A673 (cell line): ENCODE measurements at regions not wholly inside any gene's neighbourhood (a gene's known extent, or its start where the extent isn't known, plus 50 kb on each side); places are given as distances from the start of the nearest gene placed in this dataset.

ENCODE experiments used
- EZH2 ChIP-seq: fragments of 200-600 bp; sonication (generic); IDR thresholded peaks from 2 replicates; pipeline ENCODE4 v1.6.1; 2017; ENCODE audit warnings: borderline replicate concordance, low read depth, mild to moderate bottlenecking, mixed read lengths, antibody characterized with exemption, low read length; ENCODE audit not compliant: poor library complexity, severe bottlenecking
- TF ChIP-seq, protein P1 (sequence below): fragments of 300-800, 200-600 bp; sonication (generic); conservative IDR thresholded peaks from 2 replicates; pipeline ENCODE4 v1.5.1; 2017; ENCODE audit warnings: low read depth, mild to moderate bottlenecking, antibody characterized with exemption, low read length, moderate library complexity, mixed read lengths

GRCh38 chr2:49278561-49278960 is 124.2 kb upstream of the FSHR start:
- TF ChIP-seq, protein P1, sequence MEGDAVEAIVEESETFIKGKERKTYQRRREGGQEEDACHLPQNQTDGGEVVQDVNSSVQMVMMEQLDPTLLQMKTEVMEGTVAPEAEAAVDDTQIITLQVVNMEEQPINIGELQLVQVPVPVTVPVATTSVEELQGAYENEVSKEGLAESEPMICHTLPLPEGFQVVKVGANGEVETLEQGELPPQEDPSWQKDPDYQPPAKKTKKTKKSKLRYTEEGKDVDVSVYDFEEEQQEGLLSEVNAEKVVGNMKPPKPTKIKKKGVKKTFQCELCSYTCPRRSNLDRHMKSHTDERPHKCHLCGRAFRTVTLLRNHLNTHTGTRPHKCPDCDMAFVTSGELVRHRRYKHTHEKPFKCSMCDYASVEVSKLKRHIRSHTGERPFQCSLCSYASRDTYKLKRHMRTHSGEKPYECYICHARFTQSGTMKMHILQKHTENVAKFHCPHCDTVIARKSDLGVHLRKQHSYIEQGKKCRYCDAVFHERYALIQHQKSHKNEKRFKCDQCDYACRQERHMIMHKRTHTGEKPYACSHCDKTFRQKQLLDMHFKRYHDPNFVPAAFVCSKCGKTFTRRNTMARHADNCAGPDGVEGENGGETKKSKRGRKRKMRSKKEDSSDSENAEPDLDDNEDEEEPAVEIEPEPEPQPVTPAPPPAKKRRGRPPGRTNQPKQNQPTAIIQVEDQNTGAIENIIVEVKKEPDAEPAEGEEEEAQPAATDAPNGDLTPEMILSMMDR: no peak
- TF ChIP-seq EZH2: no peak
